NCI-H2107 treated with DMSO at 0.1 percent for 48 hours (cell line): ENCODE measurements at regions not wholly inside any gene's neighbourhood (a gene's known extent, or its start where the extent isn't known, plus 50 kb on each side); places are given as distances from the start of the nearest gene placed in this dataset.

Experiments
- DNase-seq: peaks from one replicate; lab custom pipeline; 2025; ENCODE audit not compliant: unreplicated experiment; lab: John Stamatoyannopoulos, UW

GRCh38 chr15:61545763-61546162, 316.7 kb upstream of the RORA start:
- DNase-seq = no peak

GRCh38 chr15:61541516-61541915, 312.4 kb upstream of the RORA start:
- DNase-seq = no peak

GRCh38 chr15:61537337-61537736, 308.2 kb upstream of the RORA start:
- no peak for DNase-seq

GRCh38 chr15:61534986-61535385, 305.9 kb upstream of the RORA start:
- no peak for DNase-seq

- DNase-seq = no peak
Observed at GRCh38 chr15:61530769-61531168, 301.7 kb upstream of the RORA start.

GRCh38 chr15:61528581-61528910, 299.4 kb upstream of the RORA start:
- DNase-seq = no peak

- no peak for DNase-seq
Observed at GRCh38 chr15:61527836-61528580, 298.9 kb upstream of the RORA start.

GRCh38 chr15:61524545-61524944, 295.4 kb upstream of the RORA start:
- DNase-seq = no peak

- no peak for DNase-seq
Observed at GRCh38 chr15:61524086-61524485, 295.0 kb upstream of the RORA start.

- DNase-seq = no peak
Observed at GRCh38 chr15:61522411-61522810, 293.3 kb upstream of the RORA start.

GRCh38 chr15:61521953-61522352, 292.9 kb upstream of the RORA start:
- DNase-seq = no peak

- no peak for DNase-seq
Observed at GRCh38 chr15:61519296-61519695, 290.2 kb upstream of the RORA start.

- DNase-seq = no peak
Observed at GRCh38 chr15:61518191-61518950, 289.3 kb upstream of the RORA start.

- DNase-seq = no peak
Observed at GRCh38 chr15:61517776-61518175, 288.7 kb upstream of the RORA start.

GRCh38 chr15:61517335-61517734, 288.2 kb upstream of the RORA start:
- DNase-seq = no peak

- no peak for DNase-seq
Observed at GRCh38 chr15:61511756-61512155, 282.7 kb upstream of the RORA start.

GRCh38 chr15:61511089-61511488, 282.0 kb upstream of the RORA start:
- no peak for DNase-seq

- no peak for DNase-seq
Observed at GRCh38 chr15:61509327-61509840, 280.3 kb upstream of the RORA start.

- no peak for DNase-seq
Observed at GRCh38 chr15:61503383-61503969, 274.4 kb upstream of the RORA start.

- DNase-seq = no peak
Observed at GRCh38 chr15:61501815-61502389, 272.8 kb upstream of the RORA start.

- DNase-seq = no peak
Observed at GRCh38 chr15:61500951-61501620, 272.0 kb upstream of the RORA start.
